A673 (cell line): ENCODE measurements at regions not wholly inside any gene's neighbourhood (a gene's known extent, or its start where the extent isn't known, plus 50 kb on each side); places are given as distances from the start of the nearest gene placed in this dataset.

Experiments
- BruUV-seq: library from RNA; stranded (reverse); fragments of 400-500 nt; replicated peaks from 2 replicates; lab custom pipeline; 2021; lab: Mats Ljungman, UMichigan
- CTCF ChIA-PET: fragments of 300-600 bp; sonication (Branson Sonifier 250); formaldehyde crosslinking; loops from one replicate; lab custom pipeline; 2022; ENCODE audit warnings: antibody characterized with exemption; lab: Charles Lee
- POLR2A ChIA-PET: fragments of 300-600 bp; sonication (Branson Sonifier 250); formaldehyde crosslinking; loops from one replicate; lab custom pipeline; 2022; ENCODE audit warnings: antibody characterized with exemption; ENCODE audit not compliant: low non-redundant PET; lab: Charles Lee
- DNase-seq: peaks from one replicate; pipeline ENCODE4 v3.0.0-alpha.2; 2015; ENCODE audit warnings: low spot score
- H3K27ac ChIP-seq: fragments of 200-600 bp; sonication (generic); 2 replicates; pipeline ENCODE4 v1.5.1; 2016; ENCODE audit warnings: mixed run types, low read depth, mild to moderate bottlenecking, mixed read lengths, antibody characterized with exemption, low read length; ENCODE audit not compliant: poor library complexity, severe bottlenecking
- H3K27me3 ChIP-seq: fragments of 200-600 bp; sonication (generic); replicated peaks from 2 replicates; pipeline ENCODE4 v1.6.1; 2017; ENCODE audit warnings: mixed run types, low read depth, mild to moderate bottlenecking, mixed read lengths, antibody characterized with exemption, low read length; ENCODE audit not compliant: insufficient read depth, poor library complexity
- H3K36me3 ChIP-seq: fragments of 200-600 bp; sonication (generic); 2 replicates; pipeline ENCODE4 v1.6.1; 2016; ENCODE audit warnings: mixed run types, mild to moderate bottlenecking, mixed read lengths, antibody characterized with exemption, low read length; ENCODE audit not compliant: insufficient read depth, poor library complexity, severe bottlenecking
- H3K4me1 ChIP-seq: fragments of 200-600 bp; sonication (generic); 2 replicates; pipeline ENCODE4 v1.6.1; 2017; ENCODE audit warnings: mixed run types, mild to moderate bottlenecking, mixed read lengths, antibody characterized with exemption, low read length; ENCODE audit not compliant: insufficient read depth, poor library complexity, severe bottlenecking
- H3K4me3 ChIP-seq: fragments of 200-600 bp; sonication (generic); 2 replicates; pipeline ENCODE4 v1.5.1; 2016; ENCODE audit warnings: low read depth, mixed run types, mild to moderate bottlenecking, mixed read lengths, low read length; ENCODE audit not compliant: poor library complexity, severe bottlenecking
- H3K9me3 ChIP-seq: fragments of 200-600 bp; sonication (generic); 2 replicates; pipeline ENCODE4 v1.6.1; 2016; ENCODE audit warnings: mixed run types, low read depth, mild to moderate bottlenecking, mixed read lengths, antibody characterized with exemption, low read length; ENCODE audit not compliant: poor library complexity, severe bottlenecking
- CTCF ChIP-seq: fragments of 300-800, 200-600 bp; sonication (generic); conservative IDR thresholded peaks from 2 replicates; pipeline ENCODE4 v1.5.1; 2017; ENCODE audit warnings: low read depth, mild to moderate bottlenecking, antibody characterized with exemption, low read length, moderate library complexity, mixed read lengths
- EZH2 ChIP-seq: fragments of 200-600 bp; sonication (generic); IDR thresholded peaks from 2 replicates; pipeline ENCODE4 v1.6.1; 2017; ENCODE audit warnings: borderline replicate concordance, low read depth, mild to moderate bottlenecking, mixed read lengths, antibody characterized with exemption, low read length; ENCODE audit not compliant: poor library complexity, severe bottlenecking
- intact Hi-C: fragments of 100-400 bp; cut with micrococcal nuclease; formaldehyde crosslinking; loops from one replicate; pipeline ENCODE4 v1.10.0; 2022; ENCODE audit not compliant: unreplicated experiment

GRCh38 chr22:49009359-49010063, 818.2 kb downstream of the BRD1 start:
- Histone ChIP-seq H3K4me1 (no peaks in the 10 kb centered on the region), H3K4me3 (no peak overlapping the region), H3K27me3 (no peaks in the 10 kb centered on the region), H3K9me3 (no peaks in the 10 kb centered on the region), H3K27ac (no peak overlapping the region), H3K36me3 (no peaks in the 10 kb centered on the region)
- intact Hi-C loops = no loop called here
- DNase-seq = no peak
- no TSS peak for BruUV-seq
- CTCF ChIA-PET = no interaction called here
- POLR2A ChIA-PET = no interaction called here
- TF ChIP-seq EZH2 (no peak), CTCF (no peak)

GRCh38 chr22:49008682-49009235, 818.9 kb downstream of the BRD1 start:
- Histone ChIP-seq H3K27me3 (no peaks in the 10 kb centered on the region), H3K9me3 (no peaks in the 10 kb centered on the region), H3K4me3 (no peak overlapping the region), H3K4me1 (no peaks in the 10 kb centered on the region), H3K27ac (no peak overlapping the region), H3K36me3 (no peaks in the 10 kb centered on the region)
- POLR2A ChIA-PET = no interaction called here
- DNase-seq = no peak
- intact Hi-C loops = no loop called here
- CTCF ChIA-PET = no interaction called here
- BruUV-seq = no TSS peak
- no peak for TF ChIP-seq EZH2
- no peak for TF ChIP-seq CTCF

DNA sequence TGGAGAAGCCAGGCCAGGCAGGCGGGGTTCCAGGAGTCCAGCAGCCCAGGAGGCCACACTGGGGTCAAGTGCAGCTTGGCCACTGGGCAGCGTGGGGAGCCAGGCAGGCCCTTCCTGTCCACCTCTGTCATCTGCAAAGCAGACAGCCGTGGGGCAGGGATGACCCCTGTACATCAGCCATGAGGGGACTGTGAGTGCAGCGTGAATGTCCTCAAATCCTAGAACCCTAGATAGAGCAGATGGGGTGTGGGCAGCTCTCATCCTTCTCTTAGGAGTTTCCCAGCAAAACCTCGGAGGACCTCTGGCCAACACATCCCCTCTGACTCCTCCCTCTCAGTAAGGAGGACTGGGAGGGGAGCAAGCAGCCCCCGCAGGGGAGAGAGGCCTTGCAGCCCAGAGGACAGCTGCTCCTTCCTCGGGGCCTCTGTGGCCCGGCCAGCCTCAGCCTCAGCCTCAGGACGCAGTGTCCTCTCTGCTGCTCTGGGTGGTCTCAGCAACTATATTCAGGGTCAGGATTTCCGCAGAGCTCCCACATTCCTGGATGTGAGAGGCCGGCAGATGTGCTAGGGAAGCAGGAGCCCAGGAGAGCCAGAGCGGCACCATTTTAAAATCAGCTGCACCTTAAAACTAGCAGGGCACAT, 820.5 kb downstream of the BRD1 start:
- ChIA-PET CTCF (no interaction called here), POLR2A (no interaction called here)
- Histone ChIP-seq H3K4me1 (no peaks in the 10 kb centered on the region), H3K36me3 (no peaks in the 10 kb centered on the region), H3K4me3 (no peak overlapping the region), H3K27ac (no peak overlapping the region), H3K27me3 (no peaks in the 10 kb centered on the region), H3K9me3 (no peaks in the 10 kb centered on the region)
- no TSS peak for BruUV-seq
- DNase-seq = no peak
- TF ChIP-seq EZH2 = no peak
- no peak for TF ChIP-seq CTCF
- intact Hi-C loops = no loop called here
